SHP77 (cell line): ENCODE measurements at regions not wholly inside any gene's neighbourhood (a gene's known extent, or its start where the extent isn't known, plus 50 kb on each side); places are given as distances from the start of the nearest gene placed in this dataset.
"Not testable (repeated sequence)": the region's sequence is repeated elsewhere in the genome, so short reads cannot be mapped to it uniquely, and the experiment has no call there.

Experiments used
- DNase-seq, 2 experiments: peaks; one replicate each; lab custom pipeline; 2025; lab: John Stamatoyannopoulos, UW

DNA sequence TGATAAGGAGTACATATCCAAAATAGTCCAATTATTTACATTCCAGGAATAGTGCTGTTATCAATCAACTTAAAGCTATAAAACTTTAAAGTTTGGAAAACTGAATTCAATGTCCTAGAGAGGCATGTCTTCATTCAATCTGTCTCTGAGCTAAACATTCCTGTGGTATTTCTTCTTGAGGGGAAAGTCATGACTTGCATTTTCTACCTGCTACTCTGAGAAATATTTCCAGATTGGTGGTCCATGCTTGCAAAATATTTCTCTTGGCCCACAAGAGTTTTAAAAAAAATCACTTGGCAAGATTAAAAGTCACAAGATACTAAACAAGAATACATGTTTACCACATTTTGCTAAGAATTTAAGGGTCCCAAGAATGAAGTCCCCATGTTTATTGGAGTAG is 63.6 kb upstream of the HGF start:
- no peak for DNase-seq

DNA sequence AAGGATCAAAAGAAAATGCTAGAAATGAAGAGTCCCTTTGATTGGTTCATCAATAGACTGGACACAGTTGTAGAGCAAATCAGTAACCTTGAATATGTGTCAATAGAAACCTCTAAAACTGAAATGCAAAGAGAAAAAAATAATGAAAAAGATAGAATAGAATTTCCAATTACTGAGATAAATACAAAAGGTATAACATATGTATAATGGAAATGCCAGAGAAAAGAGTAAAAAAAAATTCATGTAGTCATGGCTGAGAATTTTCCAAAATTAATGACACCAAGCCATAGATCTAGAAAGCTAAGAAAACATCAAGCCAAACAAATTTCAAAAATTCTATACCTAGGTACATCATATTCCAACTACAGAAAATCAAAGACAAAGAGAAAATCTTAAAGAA is 62.0 kb upstream of the HGF start:
- DNase-seq = no peak

DNA sequence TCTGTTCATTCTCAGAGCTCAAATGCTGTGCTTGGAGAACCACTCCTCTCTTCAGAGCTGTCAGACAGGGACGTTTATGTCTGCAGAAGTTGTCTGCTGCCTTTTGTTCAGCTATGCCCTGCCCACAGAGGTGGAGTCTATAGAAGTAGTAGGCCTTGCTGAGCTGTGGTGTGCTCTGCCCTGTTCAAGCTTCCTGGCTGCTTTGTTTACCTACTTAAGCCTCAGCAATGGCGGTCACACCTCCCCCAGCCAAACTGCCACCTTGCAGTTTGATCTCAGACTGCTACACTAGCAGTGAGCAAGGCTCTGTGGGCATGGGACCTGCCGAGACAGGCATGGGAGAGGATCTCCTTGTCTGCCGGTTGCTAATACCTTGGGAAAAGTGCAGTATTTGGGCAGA is 59.7 kb upstream of the HGF start:
- DNase-seq = not testable (repeated sequence)

DNA sequence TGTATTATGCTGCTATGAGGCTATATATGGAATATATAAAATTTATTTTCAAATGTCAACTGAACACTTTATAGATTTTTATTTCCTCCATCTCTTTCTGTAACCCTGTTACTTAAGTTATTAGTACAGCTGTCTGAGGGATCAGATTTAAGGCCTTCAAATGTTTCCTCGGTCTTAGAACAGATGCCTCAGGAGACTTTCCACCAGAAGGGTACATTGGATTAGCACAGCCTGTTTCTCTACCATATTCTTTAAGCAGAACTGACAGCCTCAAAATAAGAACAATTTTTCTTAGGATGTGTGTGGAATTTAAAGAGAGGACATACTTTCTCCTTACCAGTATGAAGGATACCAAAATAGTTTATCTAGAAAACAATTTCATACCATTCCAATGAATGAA is 53.0 kb upstream of the HGF start:
- no peak for DNase-seq

DNA sequence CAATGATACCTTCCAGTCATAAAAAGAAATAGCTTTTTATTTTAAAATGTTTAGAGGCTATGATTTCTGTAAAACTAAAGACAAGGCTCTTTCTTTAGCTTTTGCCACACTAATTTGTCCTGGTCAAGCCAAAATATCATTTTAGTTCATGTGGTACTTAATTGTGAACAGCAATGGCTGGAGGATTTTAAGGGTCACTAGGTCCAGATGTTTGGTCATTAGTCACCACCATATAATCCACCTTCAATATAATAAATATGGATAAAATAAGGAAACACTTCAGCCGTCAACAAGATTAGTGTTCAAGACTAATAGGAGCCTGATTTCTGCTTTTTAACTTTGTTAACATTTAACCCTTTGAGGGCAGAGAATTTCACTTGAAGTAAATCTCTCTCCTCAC is 50.0 kb upstream of the HGF start:
- no peak for DNase-seq
